ENCODE measurements at regions not wholly inside any gene's neighbourhood (a gene's known extent, or its start where the extent isn't known, plus 50 kb on each side); places are given as distances from the start of the nearest gene placed in this dataset.

DNA sequence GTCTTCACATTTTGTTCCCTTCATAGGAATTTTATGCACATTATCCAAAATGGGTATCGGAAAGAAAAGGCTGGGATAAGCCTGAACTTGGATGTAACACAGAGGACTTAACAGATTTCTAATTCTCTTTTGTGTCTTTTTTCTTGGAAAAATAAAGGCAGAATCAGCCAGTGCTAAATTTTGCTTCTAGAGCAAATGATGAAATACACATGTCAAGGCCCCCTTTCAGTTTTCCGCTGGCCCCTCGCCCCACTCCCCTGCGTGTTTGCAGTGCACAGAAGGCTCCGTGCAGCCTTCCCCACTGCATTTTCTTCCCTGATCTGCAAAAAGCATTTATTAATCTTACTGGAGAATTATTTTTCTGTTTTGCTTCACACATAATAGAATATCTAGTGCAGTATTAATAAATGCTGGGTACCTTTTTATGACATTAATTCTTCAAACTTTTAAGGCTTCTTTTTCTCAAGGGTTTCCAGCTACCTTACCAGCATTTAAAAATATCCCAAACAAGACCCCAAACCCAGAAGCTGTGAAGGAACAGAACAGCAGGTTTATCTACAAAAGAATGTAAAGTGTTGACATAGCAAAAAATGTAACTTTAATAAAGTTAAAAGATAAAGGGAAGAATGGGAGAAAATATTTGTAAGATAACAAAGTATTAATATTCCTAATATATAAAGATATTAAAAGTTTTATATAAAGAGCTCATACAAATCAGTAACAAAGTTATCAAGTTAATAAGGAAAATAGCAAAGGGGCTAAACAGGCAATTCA, 81.3 kb upstream of the SPTBN1 start:
- 89% methylated on average over 5 of the region's 5 CpGs for WGBS (ENCODE audit: low lambda C conversion rate)
- no peak overlapping the region for H3K4me2 ChIP-seq
- DNase-seq, result no peak
- H3K36me3 ChIP-seq (replicated peaks in 1 of 2; ENCODE audit: control insufficient read depth in 1 of 2, insufficient read depth in 2 of 2, low read length in 1 of 2), result no peaks in the 10 kb centered on the region
- no peak overlapping the region for H3K9ac ChIP-seq
- TF ChIP-seq SIN3A (IDR thresholded peaks at IDR 0.05; ENCODE audit: borderline replicate concordance, low read depth, low read length) (no peak), ELF1 (IDR thresholded peaks at IDR 0.05) (no peak), GATA2 (CRISPR knock-in tag; IDR thresholded peaks at IDR 0.05) (no peak), REST (IDR thresholded peaks at IDR 0.05; ENCODE audit: low read depth, low read length) (no peak), JUND (IDR thresholded peaks at IDR 0.05) (no peak), RXRA (IDR thresholded peaks at IDR 0.05; ENCODE audit: borderline replicate concordance, low read depth) (no peak), RFX5 (IDR thresholded peaks at IDR 0.05; ENCODE audit: low read length) (no peak), RAD21 (IDR thresholded peaks at IDR 0.05; ENCODE audit: low read length) (no peak), EP300 (IDR thresholded peaks at IDR 0.05; ENCODE audit: borderline replicate concordance in 1 of 2, low read depth in 1 of 2, low read length in 1 of 2) (no peak), EZH2phosphoT487 (IDR thresholded peaks at IDR 0.05; ENCODE audit: borderline replicate concordance, low read depth) (no peak), TEAD4 (IDR thresholded peaks at IDR 0.05; ENCODE audit: borderline replicate concordance, insufficient read depth) (no peak), FOXJ3 (CRISPR knock-in tag; IDR thresholded peaks at IDR 0.05) (no peak), GABPA (IDR thresholded peaks at IDR 0.05; ENCODE audit: low read depth) (no peak)
- H4K20me1 ChIP-seq (ENCODE audit: insufficient read depth), result no peaks in the 10 kb centered on the region
- H3K79me2 ChIP-seq (ENCODE audit: insufficient read depth), result no peaks in the 10 kb centered on the region
- no peak overlapping the region for H2AFZ ChIP-seq (ENCODE audit: low read depth)
- H3K27me3 ChIP-seq (ENCODE audit: insufficient read depth), result no peaks in the 10 kb centered on the region; the same call in 1 of the 2 replicates
- no peaks in the 10 kb centered on the region for H3K9me2 ChIP-seq
- H3K9me3 ChIP-seq, result no peaks in the 10 kb centered on the region
- no peak overlapping the region for H3K27ac ChIP-seq (ENCODE audit: low read depth in 2 of 2, low read length in 1 of 2)
- peaks cover 0 to 15% of the 10 kb centered on the region in 2 experiments; a peak in 1 of 4 replicates for H3K4me1 ChIP-seq (ENCODE audit: control insufficient read depth in 1 of 2, insufficient read depth in 2 of 2, low read depth in 1 of 2, low read length in 1 of 2)
- CTCF ChIA-PET, result interaction anchor here (1.0 kb wide), 1 partner anchor 267 kb away, joined by 3 read pairs; no protein-coding TSS in a partner anchor
- H3K4me3 ChIP-seq (ENCODE audit: low read depth in 2 of 2, low read length in 1 of 2), result no peak overlapping the region
- no peaks in the 10 kb centered on the region for H3F3A ChIP-seq (replicated peaks; ENCODE audit: insufficient read depth)
- POLR2A ChIA-PET, result no interaction called here

GRCh38 chr2:54377451-54377850, 78.7 kb upstream of the SPTBN1 start:
- ChIA-PET POLR2A (interaction anchor here (0.8 kb wide), 1 partner anchor 80 kb away, joined by 3 read pairs; no protein-coding TSS in a partner anchor), CTCF (no interaction called here)
- H3K27me3 ChIP-seq (ENCODE audit: insufficient read depth), result no peaks in the 10 kb centered on the region; the same call in 1 of the 2 replicates
- H3F3A ChIP-seq (replicated peaks; ENCODE audit: insufficient read depth), result no peaks in the 10 kb centered on the region
- H3K9me2 ChIP-seq, result no peaks in the 10 kb centered on the region
- no peak overlapping the region for H3K4me2 ChIP-seq
- H3K9me3 ChIP-seq, result no peaks in the 10 kb centered on the region
- H3K27ac ChIP-seq (ENCODE audit: low read depth in 2 of 2, low read length in 1 of 2), result no peak overlapping the region
- H3K79me2 ChIP-seq (ENCODE audit: insufficient read depth), result no peaks in the 10 kb centered on the region
- no peak overlapping the region for H3K9ac ChIP-seq
- no peaks in the 10 kb centered on the region for H4K20me1 ChIP-seq (ENCODE audit: insufficient read depth)
- H3K4me1 ChIP-seq (ENCODE audit: control insufficient read depth in 1 of 2, insufficient read depth in 2 of 2, low read depth in 1 of 2, low read length in 1 of 2), result peaks cover 0 to 7% of the 10 kb centered on the region in 2 experiments; a peak in 1 of 4 replicates
- no peak overlapping the region for H2AFZ ChIP-seq (ENCODE audit: low read depth)
- DNase-seq, result no peak
- WGBS (ENCODE audit: low lambda C conversion rate), result 89% methylated on average over 3 of the region's 3 CpGs
- H3K36me3 ChIP-seq (replicated peaks in 1 of 2; ENCODE audit: control insufficient read depth in 1 of 2, insufficient read depth in 2 of 2, low read length in 1 of 2), result no peaks in the 10 kb centered on the region
- no peak overlapping the region for H3K4me3 ChIP-seq (ENCODE audit: low read depth in 2 of 2, low read length in 1 of 2)
- TF ChIP-seq RCOR1 (IDR thresholded peaks at IDR 0.05; ENCODE audit: low read length), result no peak
- TF ChIP-seq GABPA (IDR thresholded peaks at IDR 0.05; ENCODE audit: low read depth), result no peak
- TF ChIP-seq MEF2A (IDR thresholded peaks at IDR 0.05; ENCODE audit: borderline replicate concordance, low read depth), result no peak
- TF ChIP-seq NRF1 (IDR thresholded peaks at IDR 0.05; ENCODE audit: low read depth, low read length), result no peak
